Omental fat pad (tissue), 3 donors: ENCODE measurements at regions not wholly inside any gene's neighbourhood (a gene's known extent, or its start where the extent isn't known, plus 50 kb on each side); places are given as distances from the start of the nearest gene placed in this dataset.

Source experiments
- ATAC-seq: fragments of 150-250 bp; one replicate; pipeline ENCODE4 v1.9.1; 2016; ENCODE audit warnings: mild to moderate bottlenecking, moderate library complexity; ENCODE audit not compliant: low FRiP score
- DNase-seq: peaks from one replicate; pipeline ENCODE4 v3.0.0-alpha.2; 2019; ENCODE audit warnings: low spot score
- TF ChIP-seq, protein P1 (sequence below), 3 donors: fragments of 450-650 bp; IDR thresholded peaks; one replicate each; pipeline ENCODE4 v1.5.1; 2016 to 2017; ENCODE audit warnings: antibody characterized with exemption in 3 of 3, mild to moderate bottlenecking in 3 of 3, moderate library complexity in 2 of 3

DNA sequence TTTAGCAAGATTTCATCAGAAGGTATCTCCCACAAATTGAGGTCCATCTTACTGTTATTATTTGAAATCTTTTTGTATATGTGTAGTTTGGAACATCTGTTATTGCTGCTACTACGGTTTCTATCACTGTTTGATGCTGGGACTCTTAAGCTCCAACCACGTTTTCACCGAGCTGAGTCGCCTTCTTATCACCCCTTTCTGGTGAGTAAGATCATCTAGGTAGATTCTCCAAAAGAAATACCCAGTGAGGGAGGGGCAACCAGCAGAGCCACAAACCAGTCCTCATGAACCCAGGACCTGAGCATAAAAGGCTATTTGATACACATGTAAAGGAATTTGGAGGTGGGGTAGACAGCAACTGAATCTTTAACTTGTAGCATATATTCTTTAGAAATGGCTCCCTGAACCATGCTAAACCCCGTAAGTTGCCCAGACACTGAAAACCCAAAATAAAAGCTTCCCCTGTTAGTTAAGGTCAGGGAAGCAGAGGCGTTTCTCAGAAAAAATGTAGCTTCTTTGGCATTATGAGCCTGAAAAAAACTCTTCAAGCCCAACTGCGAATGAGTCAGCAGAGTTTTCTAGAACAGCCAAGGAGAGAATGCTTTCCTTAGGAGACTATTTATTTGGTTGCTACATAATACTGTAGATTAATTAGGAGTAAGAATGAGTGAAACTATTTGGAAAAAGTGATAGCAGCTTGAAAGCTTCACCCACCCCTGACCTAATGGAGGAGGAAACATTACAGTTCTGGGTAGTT lies 53.8 kb upstream of the ATXN3L start:
- no peak for DNase-seq
- TF ChIP-seq, protein P1, sequence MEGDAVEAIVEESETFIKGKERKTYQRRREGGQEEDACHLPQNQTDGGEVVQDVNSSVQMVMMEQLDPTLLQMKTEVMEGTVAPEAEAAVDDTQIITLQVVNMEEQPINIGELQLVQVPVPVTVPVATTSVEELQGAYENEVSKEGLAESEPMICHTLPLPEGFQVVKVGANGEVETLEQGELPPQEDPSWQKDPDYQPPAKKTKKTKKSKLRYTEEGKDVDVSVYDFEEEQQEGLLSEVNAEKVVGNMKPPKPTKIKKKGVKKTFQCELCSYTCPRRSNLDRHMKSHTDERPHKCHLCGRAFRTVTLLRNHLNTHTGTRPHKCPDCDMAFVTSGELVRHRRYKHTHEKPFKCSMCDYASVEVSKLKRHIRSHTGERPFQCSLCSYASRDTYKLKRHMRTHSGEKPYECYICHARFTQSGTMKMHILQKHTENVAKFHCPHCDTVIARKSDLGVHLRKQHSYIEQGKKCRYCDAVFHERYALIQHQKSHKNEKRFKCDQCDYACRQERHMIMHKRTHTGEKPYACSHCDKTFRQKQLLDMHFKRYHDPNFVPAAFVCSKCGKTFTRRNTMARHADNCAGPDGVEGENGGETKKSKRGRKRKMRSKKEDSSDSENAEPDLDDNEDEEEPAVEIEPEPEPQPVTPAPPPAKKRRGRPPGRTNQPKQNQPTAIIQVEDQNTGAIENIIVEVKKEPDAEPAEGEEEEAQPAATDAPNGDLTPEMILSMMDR (IDR thresholded peaks at IDR 0.05) = no peak
- ATAC-seq = peak; percentile 84

DNA sequence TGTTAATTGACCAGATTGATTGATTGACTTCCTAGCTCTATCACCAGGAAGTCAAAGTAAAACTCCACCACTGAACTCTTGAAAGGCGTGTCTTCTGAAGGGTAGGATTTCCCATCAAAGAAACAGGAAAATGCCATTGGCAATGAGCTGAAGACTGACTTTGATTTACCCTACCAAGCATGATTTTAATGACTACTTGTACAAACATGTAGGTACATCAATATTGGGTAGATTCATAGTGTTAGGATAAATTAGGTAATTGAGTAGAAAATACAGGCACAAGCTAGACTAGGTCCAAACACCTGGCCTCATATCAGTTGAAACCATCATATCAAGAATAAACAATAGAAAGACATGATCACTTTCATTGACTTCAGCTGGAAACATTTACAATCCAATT lies 53.2 kb upstream of the ATXN3L start:
- ATAC-seq = no peak
- TF ChIP-seq, protein P1 (IDR thresholded peaks at IDR 0.05) = no peak

DNA sequence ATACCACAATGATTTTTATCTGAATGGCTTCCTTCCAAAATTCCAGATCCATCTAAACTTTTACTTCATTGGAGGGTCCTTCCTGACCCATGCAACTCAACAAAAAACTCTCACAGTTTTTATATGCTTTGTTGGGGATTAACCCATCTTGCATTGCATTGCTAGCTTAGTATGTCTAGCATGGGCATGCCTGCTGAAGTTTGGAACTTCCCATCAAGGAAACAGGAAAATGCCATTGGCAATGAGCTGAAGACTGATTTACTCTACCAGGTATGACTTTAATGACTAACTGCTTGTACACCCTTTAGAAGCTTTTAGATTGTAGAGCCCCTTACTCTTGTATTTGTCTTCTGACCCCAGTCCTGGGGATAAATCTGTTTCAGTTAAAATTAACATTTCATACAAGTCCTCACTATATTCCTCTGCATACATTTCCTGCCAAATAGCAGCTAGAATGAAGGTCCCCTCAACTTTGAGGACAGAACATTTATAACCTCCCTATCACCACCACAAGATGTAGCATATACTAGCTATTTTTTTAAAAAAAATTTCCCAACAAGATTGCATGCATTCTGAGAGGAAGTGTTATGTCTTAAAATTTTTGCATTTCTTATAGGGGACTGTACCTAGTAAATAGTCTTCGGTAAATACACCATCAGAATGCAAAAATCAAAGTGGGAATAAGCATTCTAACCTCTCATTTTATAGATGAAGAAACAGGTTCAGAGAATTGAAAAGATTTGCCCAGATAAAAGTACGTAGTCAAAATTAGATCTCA lies 52.5 kb upstream of the ATXN3L start:
- DNase-seq (no peak), ATAC-seq (no peak)
- TF ChIP-seq, protein P1 (IDR thresholded peaks at IDR 0.05) = no peak

More for the DNA sequence above, 53.2 kb upstream of the ATXN3L start:
- DNase-seq = no peak

DNA sequence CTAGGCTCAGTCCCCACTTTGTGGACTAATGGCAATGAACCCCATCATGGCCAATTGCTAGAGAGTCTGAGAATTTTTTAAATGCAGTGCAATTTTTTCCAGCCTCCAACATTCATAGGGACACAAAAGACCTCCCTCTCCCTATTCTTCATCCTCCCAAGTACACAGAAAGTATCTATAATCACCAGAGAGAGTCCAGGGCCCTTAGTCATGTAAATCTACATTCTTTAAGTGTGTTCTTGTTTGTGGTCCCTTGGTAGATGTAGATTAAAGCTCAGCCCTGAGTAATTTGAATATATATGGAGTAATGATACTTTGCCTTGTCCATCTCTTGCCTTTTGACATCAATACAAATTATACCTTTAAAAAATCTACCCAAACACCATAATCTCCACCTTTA lies 51.3 kb upstream of the ATXN3L start:
- TF ChIP-seq, protein P1 (IDR thresholded peaks at IDR 0.05) = no peak
- DNase-seq (no peak), ATAC-seq (no peak)

DNA sequence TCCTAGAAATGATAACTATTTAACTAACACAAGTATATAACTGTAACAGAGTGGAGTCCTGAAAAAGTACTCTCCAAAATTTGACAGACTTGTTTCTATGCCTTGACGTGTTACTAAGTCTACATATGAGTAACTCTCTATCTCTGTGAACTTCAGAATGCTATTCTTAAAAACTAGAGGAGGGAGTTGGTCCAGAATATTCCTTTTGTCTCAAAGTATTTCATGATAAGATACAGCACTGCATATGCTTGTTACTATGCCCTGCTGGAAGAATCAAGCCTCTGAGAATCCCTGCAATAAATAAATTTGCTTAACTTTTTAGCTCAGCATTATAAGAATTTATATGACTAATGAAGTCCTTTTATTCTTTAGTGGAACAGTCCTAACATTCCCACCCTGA lies 50.9 kb upstream of the ATXN3L start:
- no peak for ATAC-seq
- TF ChIP-seq, protein P1 (IDR thresholded peaks at IDR 0.05) = no peak
- DNase-seq = no peak
